ENCODE measurements at regions not wholly inside any gene's neighbourhood (a gene's known extent, or its start where the extent isn't known, plus 50 kb on each side); places are given as distances from the start of the nearest gene placed in this dataset.

DNA sequence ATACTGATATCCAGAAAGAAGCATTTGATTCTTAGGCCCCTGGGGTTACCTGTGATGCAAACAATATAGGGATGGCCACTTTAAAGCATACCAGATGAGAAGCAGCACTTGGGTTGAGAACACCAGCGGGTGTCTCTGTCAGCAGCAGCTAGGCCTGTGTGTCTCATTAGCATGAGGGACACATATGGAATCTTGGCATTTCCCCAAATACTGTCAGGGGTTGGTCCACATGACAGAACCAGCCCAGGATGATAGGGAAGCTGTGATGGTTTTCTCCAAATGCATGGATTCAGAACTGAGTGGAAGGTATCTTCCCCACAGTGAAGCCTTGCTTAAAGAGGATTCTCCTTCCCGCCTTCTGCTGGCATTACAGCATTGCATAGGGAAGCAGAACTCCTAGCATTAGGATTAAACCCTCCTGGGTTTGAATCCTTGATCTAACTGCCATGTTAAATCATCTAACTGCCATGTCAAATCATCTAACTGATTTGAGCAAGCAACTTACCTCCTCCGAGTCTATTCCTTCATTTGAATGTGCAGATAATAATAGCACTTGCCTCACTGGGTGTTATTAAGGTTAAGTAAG, 111.5 kb upstream of the WSCD2 start:
- DNase-seq, result no peak
- Mint-ChIP-seq H3K4me3 (no peak overlapping the region), H3K36me3 (ENCODE audit: low read depth) (no peaks in the 10 kb centered on the region), H3K27me3 (peaks cover 20% of the 10 kb centered on the region), H3K9me3 (ENCODE audit: low read depth) (no peaks in the 10 kb centered on the region), H3K4me1 (no peaks in the 10 kb centered on the region), H3K27ac (no peak overlapping the region)
- intact Hi-C loops (cut with DNase I, micrococcal nuclease), result no loop called here
- CTCF ChIA-PET, result no interaction called here
- no peak for ATAC-seq
- POLR2A ChIA-PET, result no interaction called here

DNA sequence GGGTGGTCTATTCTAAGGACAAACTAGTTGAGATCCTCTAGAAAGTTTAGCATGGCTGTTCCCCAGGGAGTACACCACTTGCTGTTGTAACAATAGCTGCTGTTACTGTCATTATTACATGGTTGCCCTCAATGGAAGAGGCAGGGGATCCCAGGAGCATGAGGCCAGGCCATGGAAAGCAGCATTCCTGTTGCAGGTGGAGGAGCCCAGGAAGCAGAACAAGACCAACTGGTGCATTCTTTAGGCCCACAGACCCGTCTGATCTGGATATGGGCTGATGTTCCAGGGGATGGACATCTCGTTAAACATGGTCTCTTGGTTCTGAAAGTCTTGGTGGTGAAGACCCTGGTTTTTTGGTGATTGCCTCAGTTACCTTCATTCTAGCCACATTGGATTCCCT, 109.2 kb upstream of the WSCD2 start:
- ATAC-seq (no peak), DNase-seq (no peak)
- no peak overlapping the region for H3K4me3 Mint-ChIP-seq
- CTCF ChIA-PET, result no interaction called here
- no peaks in the 10 kb centered on the region for H3K9me3 Mint-ChIP-seq (ENCODE audit: low read depth)
- H3K27me3 Mint-ChIP-seq, result peaks cover 14% of the 10 kb centered on the region
- POLR2A ChIA-PET, result no interaction called here
- H3K36me3 Mint-ChIP-seq (ENCODE audit: low read depth), result no peaks in the 10 kb centered on the region
- intact Hi-C loops (cut with DNase I, micrococcal nuclease), result no loop called here
- no peak overlapping the region for H3K27ac Mint-ChIP-seq
- no peaks in the 10 kb centered on the region for H3K4me1 Mint-ChIP-seq

DNA sequence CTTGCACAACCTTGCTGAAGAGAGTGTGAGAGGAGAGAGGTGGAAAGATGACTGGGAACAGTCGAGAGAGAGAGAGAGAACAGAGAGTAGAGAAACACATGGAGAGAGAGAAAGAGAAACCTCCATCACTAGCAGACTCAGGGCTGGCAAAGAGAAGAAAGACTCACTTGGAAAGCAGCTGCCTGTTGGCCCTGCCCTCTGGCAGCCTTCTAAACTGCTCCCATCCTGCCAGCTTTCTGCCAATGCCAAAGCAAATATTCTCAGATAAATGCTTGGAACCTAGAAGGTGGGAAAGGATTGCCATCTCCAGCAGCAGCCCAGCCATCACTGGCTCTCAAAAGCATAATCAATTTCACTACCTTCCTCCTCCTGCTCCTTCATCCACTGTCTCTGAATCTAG, 107.9 kb upstream of the WSCD2 start:
- DNase-seq (no peak), ATAC-seq (no peak)
- no peaks in the 10 kb centered on the region for H3K4me1 Mint-ChIP-seq
- no peak overlapping the region for H3K27ac Mint-ChIP-seq
- intact Hi-C loops (cut with DNase I, micrococcal nuclease), result no loop called here
- no peaks in the 10 kb centered on the region for H3K9me3 Mint-ChIP-seq (ENCODE audit: low read depth)
- ChIA-PET POLR2A (no interaction called here), CTCF (no interaction called here)
- H3K36me3 Mint-ChIP-seq (ENCODE audit: low read depth), result no peaks in the 10 kb centered on the region
- no peak overlapping the region for H3K4me3 Mint-ChIP-seq
- peaks cover 10% of the 10 kb centered on the region for H3K27me3 Mint-ChIP-seq

DNA sequence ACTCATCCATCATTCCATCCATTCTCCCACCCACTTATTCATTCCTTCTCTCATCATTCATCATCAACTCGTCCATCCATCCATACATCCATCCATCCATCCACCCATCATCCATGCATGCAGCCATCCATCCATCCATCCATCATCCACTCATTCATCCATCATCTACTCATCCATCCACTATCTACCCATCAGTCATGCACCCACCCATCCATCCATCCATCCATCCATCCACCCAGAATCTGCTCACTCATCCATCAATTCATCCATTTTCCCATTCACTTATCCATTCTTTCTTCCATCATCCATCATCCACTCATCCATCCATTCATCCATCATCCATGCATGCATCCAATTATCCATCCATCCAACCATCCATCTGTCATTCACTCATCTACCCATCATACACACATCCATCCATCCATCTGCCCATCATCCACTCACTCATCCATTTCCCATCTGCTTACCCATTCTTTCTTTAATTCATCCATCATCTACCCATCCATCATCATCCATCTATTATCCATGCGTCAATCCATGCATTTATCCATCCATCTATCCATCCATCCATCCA, 107.1 kb upstream of the WSCD2 start:
- H3K4me1 Mint-ChIP-seq, result no peaks in the 10 kb centered on the region
- CTCF ChIA-PET, result no interaction called here
- H3K9me3 Mint-ChIP-seq (ENCODE audit: low read depth), result no peaks in the 10 kb centered on the region
- no peak for ATAC-seq
- no peak for DNase-seq
- no peak overlapping the region for H3K4me3 Mint-ChIP-seq
- intact Hi-C loops (cut with DNase I, micrococcal nuclease), result no loop called here
- no peaks in the 10 kb centered on the region for H3K36me3 Mint-ChIP-seq (ENCODE audit: low read depth)
- no peak overlapping the region for H3K27ac Mint-ChIP-seq
- POLR2A ChIA-PET, result no interaction called here
- H3K27me3 Mint-ChIP-seq, result peaks cover 10% of the 10 kb centered on the region

DNA sequence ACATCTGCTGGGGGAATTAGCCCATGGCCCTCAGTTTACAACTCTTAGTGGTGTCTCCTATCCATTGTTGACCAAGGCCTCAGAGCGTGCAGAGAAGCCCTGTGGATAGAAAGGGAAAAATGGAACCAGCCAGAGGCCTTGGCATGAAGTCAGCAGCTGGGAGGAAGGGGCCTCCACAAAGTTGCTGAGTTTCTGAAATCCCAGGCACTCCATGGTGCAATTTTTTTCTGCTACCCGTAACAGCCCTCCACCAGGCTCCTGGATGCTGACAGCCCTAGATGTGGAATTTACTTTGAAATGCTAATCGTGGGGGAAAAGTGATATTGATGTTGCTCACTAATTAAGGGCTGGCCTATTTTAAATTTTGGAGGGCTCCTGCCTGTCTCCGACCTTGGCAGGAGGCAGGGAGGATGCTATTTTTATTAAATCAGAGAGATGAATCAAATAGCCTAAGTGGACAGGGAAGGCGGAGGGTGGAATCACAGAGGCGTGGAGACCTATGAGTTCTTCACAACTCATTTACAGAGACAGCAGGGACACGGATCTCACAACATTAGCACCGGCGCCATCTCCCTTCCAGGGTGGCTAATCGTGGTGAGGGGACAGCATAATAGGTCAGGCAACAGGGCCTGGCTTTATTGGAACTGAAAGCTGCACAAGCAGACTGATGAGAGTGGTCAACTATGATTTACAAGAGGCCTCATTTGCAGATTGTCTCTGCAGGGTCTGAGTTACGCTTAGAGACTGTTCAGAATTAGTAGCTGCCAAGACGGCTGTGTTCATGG, 99.8 kb upstream of the WSCD2 start:
- H3K27ac Mint-ChIP-seq, result no peak overlapping the region
- H3K4me3 Mint-ChIP-seq, result no peak overlapping the region
- H3K9me3 Mint-ChIP-seq (ENCODE audit: low read depth), result no peaks in the 10 kb centered on the region
- ChIA-PET CTCF (interaction anchor here (0.6 to 0.8 kb wide), 2 partner anchors 34 to 40 kb away, joined by 3 to 4 read pairs; no protein-coding TSS in a partner anchor), POLR2A (no interaction called here)
- no peaks in the 10 kb centered on the region for H3K4me1 Mint-ChIP-seq
- intact Hi-C loops (cut with DNase I, micrococcal nuclease), result no loop called here
- no peak for ATAC-seq
- H3K36me3 Mint-ChIP-seq (ENCODE audit: low read depth), result no peaks in the 10 kb centered on the region
- peaks cover 22% of the 10 kb centered on the region for H3K27me3 Mint-ChIP-seq
- DNase-seq, result no peak

DNA sequence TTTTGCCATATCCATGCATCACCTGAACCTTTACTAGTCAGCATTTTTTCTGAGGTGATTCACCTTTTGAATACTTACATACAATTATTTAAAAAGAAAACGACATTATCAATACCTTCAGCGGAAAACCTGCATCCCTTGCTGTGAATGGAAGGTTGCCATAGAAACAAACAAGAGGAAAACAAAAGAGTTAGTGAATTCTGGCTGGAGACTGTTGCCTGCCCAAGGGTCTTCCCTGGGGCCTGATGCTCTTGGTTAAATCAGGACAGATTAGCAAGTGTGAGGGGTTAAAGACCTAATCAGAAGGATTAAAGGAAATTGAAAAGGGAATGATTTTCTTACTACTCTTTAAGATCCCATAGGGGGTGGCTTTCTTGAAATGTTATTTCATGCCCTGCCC, 96.0 kb upstream of the WSCD2 start:
- intact Hi-C loops (cut with DNase I, micrococcal nuclease), result no loop called here
- no peak for DNase-seq
- ATAC-seq, result no peak
- ChIA-PET CTCF (no interaction called here), POLR2A (no interaction called here)
- Mint-ChIP-seq H3K27me3 (peaks cover 24% of the 10 kb centered on the region), H3K9me3 (ENCODE audit: low read depth) (no peaks in the 10 kb centered on the region), H3K27ac (no peak overlapping the region), H3K36me3 (ENCODE audit: low read depth) (no peaks in the 10 kb centered on the region), H3K4me1 (no peaks in the 10 kb centered on the region), H3K4me3 (no peak overlapping the region)

DNA sequence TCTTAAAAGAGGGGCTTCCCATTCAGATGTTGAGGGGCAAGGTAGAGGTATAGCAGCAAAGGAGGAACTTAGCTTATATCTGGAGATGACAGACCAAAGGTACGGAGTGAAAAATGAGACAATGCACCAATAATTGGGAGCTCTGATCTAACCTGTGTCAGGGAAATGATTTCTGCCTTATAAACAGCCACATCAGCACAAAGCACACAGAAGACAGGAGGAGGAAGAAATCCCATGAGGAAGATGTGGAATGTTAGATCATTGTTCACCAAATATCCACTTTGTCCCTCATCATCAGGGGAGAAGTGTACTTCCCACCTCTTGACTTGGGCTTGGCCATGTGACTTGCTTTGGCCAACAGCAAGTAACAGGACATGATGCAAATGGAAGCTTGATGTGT, 93.7 kb upstream of the WSCD2 start:
- no peaks in the 10 kb centered on the region for H3K4me1 Mint-ChIP-seq
- no peaks in the 10 kb centered on the region for H3K9me3 Mint-ChIP-seq (ENCODE audit: low read depth)
- ChIA-PET CTCF (no interaction called here), POLR2A (no interaction called here)
- no peaks in the 10 kb centered on the region for H3K36me3 Mint-ChIP-seq (ENCODE audit: low read depth)
- H3K27me3 Mint-ChIP-seq, result peaks cover 15% of the 10 kb centered on the region
- no peak overlapping the region for H3K27ac Mint-ChIP-seq
- no peak for ATAC-seq
- no peak overlapping the region for H3K4me3 Mint-ChIP-seq
- intact Hi-C loops (cut with DNase I, micrococcal nuclease), result no loop called here
- DNase-seq, result no peak

DNA sequence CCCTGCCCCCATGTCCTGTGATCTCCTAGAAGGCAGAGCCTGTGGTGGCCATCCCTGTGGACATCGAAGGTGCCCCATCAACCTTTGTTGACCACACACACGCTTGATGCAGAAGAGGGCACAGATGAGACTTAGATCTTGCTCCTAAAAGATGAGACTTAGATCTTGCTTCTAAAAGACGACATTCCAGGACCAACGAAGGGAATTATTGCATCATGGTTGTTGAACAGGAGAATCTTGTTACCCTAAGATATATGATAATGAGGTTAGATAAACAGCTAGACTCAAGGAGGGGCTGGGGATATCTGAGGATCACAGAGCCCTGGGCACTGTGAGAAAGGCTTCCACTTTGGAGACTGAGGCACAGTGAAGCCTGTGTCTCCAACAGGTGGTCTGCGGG, 91.1 kb upstream of the WSCD2 start:
- ATAC-seq, result no peak
- POLR2A ChIA-PET, result no interaction called here
- H3K27me3 Mint-ChIP-seq, result peaks cover 9% of the 10 kb centered on the region
- intact Hi-C loops (cut with DNase I, micrococcal nuclease), result no loop called here
- H3K9me3 Mint-ChIP-seq (ENCODE audit: low read depth), result no peaks in the 10 kb centered on the region
- DNase-seq, result no peak
- no peak overlapping the region for H3K27ac Mint-ChIP-seq
- CTCF ChIA-PET, result interaction anchor here (0.6 kb wide), 1 partner anchor 365 kb away, joined by 4 read pairs; no protein-coding TSS in a partner anchor
- no peak overlapping the region for H3K4me3 Mint-ChIP-seq
- no peaks in the 10 kb centered on the region for H3K4me1 Mint-ChIP-seq
- no peaks in the 10 kb centered on the region for H3K36me3 Mint-ChIP-seq (ENCODE audit: low read depth)

DNA sequence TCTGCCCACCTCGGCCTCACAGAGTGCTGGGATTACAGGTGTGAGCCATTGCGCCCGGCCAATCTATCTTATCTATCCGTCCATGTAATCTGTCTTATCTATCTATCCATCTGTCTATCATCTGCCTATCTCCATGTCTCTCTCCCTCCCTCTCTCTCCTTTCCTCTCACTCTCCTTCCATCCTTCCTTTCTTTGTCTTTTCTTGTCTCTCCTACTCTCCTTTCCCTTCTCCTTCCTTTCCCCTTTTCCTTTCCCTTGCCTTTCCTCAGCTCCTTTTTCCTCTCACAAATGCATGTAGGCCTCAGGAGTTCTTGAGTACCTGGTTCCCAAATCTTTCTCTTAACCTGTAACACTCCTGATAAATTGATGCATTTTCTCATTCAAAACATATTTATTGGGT, 89.3 kb upstream of the WSCD2 start:
- ChIA-PET POLR2A (no interaction called here), CTCF (no interaction called here)
- Mint-ChIP-seq H3K9me3 (ENCODE audit: low read depth) (no peaks in the 10 kb centered on the region), H3K4me3 (no peak overlapping the region), H3K27me3 (peaks cover 7% of the 10 kb centered on the region), H3K36me3 (ENCODE audit: low read depth) (no peaks in the 10 kb centered on the region), H3K4me1 (no peaks in the 10 kb centered on the region), H3K27ac (no peak overlapping the region)
- ATAC-seq, result no peak
- DNase-seq, result no peak
- intact Hi-C loops (cut with DNase I, micrococcal nuclease), result no loop called here

DNA sequence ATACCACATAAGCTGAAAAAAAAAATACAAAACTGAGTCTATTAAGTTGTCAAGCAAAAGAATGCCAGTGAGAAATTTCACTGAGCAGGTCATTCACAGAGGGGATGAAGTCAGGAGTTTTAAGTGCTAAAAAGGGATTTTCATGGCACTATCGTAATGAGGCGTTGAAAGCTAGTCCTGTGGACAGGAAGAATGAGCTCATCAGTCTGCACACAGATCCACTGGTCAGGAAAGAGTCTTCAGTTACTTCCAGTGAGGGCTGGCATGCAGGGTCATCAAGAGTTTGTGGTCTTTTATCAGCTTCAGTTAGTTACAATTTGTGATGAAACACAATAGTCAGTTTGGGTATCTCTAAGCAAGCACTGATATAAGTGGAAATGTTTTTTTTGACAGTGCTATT, 88.1 kb upstream of the WSCD2 start:
- no peak for ATAC-seq
- intact Hi-C loops (cut with DNase I, micrococcal nuclease), result no loop called here
- H3K4me3 Mint-ChIP-seq, result no peak overlapping the region
- no peaks in the 10 kb centered on the region for H3K9me3 Mint-ChIP-seq (ENCODE audit: low read depth)
- H3K4me1 Mint-ChIP-seq, result no peaks in the 10 kb centered on the region
- peaks cover 4% of the 10 kb centered on the region for H3K27me3 Mint-ChIP-seq
- ChIA-PET CTCF (interaction anchor here (0.9 kb wide), 2 partner anchors 48 to 51 kb away, joined by 3 read pairs; no protein-coding TSS in a partner anchor), POLR2A (no interaction called here)
- no peaks in the 10 kb centered on the region for H3K36me3 Mint-ChIP-seq (ENCODE audit: low read depth)
- no peak for DNase-seq
- no peak overlapping the region for H3K27ac Mint-ChIP-seq

DNA sequence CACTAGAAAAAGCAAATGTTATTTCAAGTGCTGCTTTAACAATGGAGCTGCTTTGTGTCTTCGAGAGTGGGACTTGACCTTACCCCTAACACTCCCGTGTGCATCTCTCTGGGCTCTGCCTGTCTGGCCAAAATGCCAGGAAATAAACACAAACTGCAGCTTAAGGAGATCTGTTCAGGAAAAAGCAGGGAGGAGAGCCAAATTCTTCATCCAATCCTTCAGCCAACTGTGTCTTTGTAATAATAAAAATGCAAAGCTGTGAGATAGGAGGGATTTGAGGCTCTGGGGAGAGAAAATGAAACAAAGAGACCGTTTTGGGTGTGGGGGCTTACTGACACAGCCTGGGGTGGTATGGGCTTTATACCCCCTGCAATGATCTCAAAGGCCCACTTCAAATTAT, 85.8 kb upstream of the WSCD2 start:
- intact Hi-C loops (cut with DNase I, micrococcal nuclease), result no loop called here
- Mint-ChIP-seq H3K9me3 (ENCODE audit: low read depth) (no peaks in the 10 kb centered on the region), H3K4me3 (no peak overlapping the region), H3K27ac (no peak overlapping the region), H3K27me3 (peaks cover 9% of the 10 kb centered on the region), H3K36me3 (ENCODE audit: low read depth) (no peaks in the 10 kb centered on the region), H3K4me1 (peaks cover 9% of the 10 kb centered on the region)
- ATAC-seq (no peak), DNase-seq (no peak)
- POLR2A ChIA-PET, result interaction anchor here (0.8 kb wide), 1 partner anchor 457 kb away, joined by 5 read pairs; no protein-coding TSS in a partner anchor
- CTCF ChIA-PET, result no interaction called here

DNA sequence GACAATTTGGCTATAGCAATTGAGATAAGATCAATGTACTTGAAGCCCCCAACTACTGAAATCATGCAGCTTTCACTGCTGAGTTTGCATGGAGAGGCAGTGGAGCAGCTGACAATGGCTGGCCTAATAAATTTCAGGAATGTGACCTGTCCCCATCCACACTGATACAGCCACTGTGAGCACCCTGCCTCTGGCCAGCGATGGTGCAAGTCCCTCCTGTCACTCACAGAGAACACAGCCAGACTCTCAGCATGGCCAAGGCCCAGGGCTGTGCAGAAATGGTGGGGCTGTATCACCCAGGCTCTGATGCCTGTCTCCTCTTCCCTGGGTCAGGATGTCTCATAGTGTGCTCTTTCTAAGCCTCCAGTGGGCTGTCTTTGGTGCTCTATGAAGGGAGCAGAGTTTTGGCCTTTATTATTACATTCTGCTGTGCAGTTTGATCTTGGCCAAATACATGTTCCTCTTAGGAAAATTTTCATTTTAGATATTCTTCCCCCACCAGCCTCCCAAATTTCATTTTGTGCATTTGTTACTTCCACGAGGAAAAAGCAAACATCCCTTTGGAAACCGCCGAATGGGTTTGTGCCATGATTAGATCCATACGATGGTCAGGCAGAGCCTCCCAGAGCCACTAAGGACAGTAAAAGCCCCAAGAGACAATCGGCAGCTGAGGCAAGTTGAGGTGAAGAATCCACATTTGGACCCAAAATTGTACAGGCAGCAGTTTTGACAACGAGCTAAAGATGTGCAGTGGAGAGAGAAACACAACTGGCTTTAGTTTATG, 85.1 kb upstream of the WSCD2 start:
- DNase-seq (no peak), ATAC-seq (no peak)
- ChIA-PET CTCF (no interaction called here), POLR2A (interaction anchor here (0.8 kb wide), 1 partner anchor 456 kb away, joined by 5 read pairs; no protein-coding TSS in a partner anchor)
- no peaks in the 10 kb centered on the region for H3K9me3 Mint-ChIP-seq (ENCODE audit: low read depth)
- H3K27me3 Mint-ChIP-seq, result peaks cover 10% of the 10 kb centered on the region
- H3K36me3 Mint-ChIP-seq (ENCODE audit: low read depth), result no peaks in the 10 kb centered on the region
- H3K4me1 Mint-ChIP-seq, result peaks cover 9% of the 10 kb centered on the region
- intact Hi-C loops (cut with DNase I, micrococcal nuclease), result no loop called here
- no peak overlapping the region for H3K4me3 Mint-ChIP-seq
- no peak overlapping the region for H3K27ac Mint-ChIP-seq

Data from activated CD4-positive, alpha-beta T cell treated with anti-CD3 and anti-CD28 coated beads for 36 hours (primary cell).